ENCODE measurements at regions not wholly inside any gene's neighbourhood (a gene's known extent, or its start where the extent isn't known, plus 50 kb on each side); places are given as distances from the start of the nearest gene placed in this dataset.

DNA sequence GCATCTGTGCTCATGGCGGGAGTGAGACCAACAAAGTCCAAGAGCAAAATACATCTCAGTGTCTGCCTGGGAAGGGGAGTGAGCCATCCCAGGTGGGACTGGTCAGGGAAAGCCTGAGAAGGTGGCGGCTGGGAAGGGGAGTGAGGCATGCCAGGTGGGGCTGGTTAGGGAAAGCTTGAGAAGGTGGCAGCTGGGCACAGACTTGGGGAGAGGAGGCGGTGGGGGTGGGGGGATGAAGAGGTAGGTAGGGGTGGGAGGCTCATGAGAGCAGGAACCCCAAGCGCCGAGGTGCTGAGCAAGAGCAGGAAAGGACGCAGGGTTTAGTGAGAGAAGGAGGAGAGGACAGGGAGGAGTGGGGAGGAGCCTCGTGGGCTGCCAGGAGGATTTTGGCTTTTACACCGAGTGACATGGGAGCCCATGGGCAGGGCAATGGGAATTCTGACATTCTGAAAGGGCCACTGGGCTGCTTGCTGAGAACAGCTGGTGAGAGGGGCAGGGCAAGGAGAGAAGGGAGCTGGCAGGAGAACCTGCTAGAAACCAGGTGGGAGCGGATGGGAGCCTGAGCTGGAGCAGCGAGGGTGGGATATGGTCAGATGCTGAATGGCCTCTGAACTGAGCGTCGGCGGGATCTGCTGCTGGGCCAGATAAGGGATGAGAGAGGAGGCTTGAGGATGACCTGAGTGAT lies 256.1 kb upstream of the RPL38 start:
- BruUV-seq (replicated peaks), result no TSS peak
- ATAC-seq (no peak), DNase-seq (ENCODE audit: low read depth, low spot score) (no peak)
- Histone ChIP-seq H3K36me3 (ENCODE audit: control insufficient read depth in 1 of 2, insufficient read depth in 2 of 2, low read length in 2 of 2) (no peaks in the 10 kb centered on the region), H3K79me2 (ENCODE audit: insufficient read depth, low read length) (no peaks in the 10 kb centered on the region), H3K4me3 (replicated peaks in 1 of 2; ENCODE audit: low read depth in 1 of 2, low read length in 2 of 2) (no peak overlapping the region), H3K4me2 (ENCODE audit: low read length) (no peak overlapping the region), H3K4me1 (ENCODE audit: control insufficient read depth in 1 of 2, insufficient read depth in 2 of 2, low read length in 2 of 2) (no peaks in the 10 kb centered on the region), H3K27me3 (ENCODE audit: insufficient read depth, low read length) (0 out of 2 replicates have a peak, but pooled peaks cover 4% of the 10 kb centered on the region), H3K9me2 (ENCODE audit: insufficient read depth) (no peaks in the 10 kb centered on the region), H2AFZ (ENCODE audit: low read depth, low read length, poor library complexity, severe bottlenecking) (no peak overlapping the region), H3K27ac (ENCODE audit: low read depth, low read length) (no peak overlapping the region), H3K9me3 (ENCODE audit: control insufficient read depth in 1 of 2, insufficient read depth in 1 of 2, low read depth in 1 of 2, low read length in 2 of 2) (no peaks in the 10 kb centered on the region), H4K20me1 (ENCODE audit: insufficient read depth) (no peaks in the 10 kb centered on the region), H3K9ac (ENCODE audit: low read length) (no peak overlapping the region)
- intact Hi-C loops (cut with micrococcal nuclease), result no loop called here
- ChIA-PET POLR2A (no interaction called here), CTCF (no interaction called here), RAD21 (ENCODE audit: low non-redundant PET in 1 of 2, low total read pairs in 2 of 2, uncharacterized antibody in 2 of 2, unreplicated experiment in 2 of 2) (no interaction called here)
- TF ChIP-seq EZH2phosphoT487 (IDR thresholded peaks at IDR 0.05; ENCODE audit: borderline replicate concordance) (no peak), SP1 (IDR thresholded peaks at IDR 0.05; ENCODE audit: low read depth) (no peak), ZNF274 (IDR thresholded peaks at IDR 0.05; ENCODE audit: low read depth, low read length) (no peak), YY1 (IDR thresholded peaks at IDR 0.05; ENCODE audit: extremely low read depth, insufficient replicate concordance, low read depth, low read length) (no peak), SRF (IDR thresholded peaks at IDR 0.05; ENCODE audit: low read depth) (no peak), EGR1 (IDR thresholded peaks at IDR 0.05; ENCODE audit: low read depth) (no peak), ATF3 (IDR thresholded peaks at IDR 0.05) (no peak), CBX3 (IDR thresholded peaks at IDR 0.05; ENCODE audit: low read depth) (no peak), ZFX (IDR thresholded peaks at IDR 0.05) (no peak), TCF7L2 (IDR thresholded peaks at IDR 0.05; ENCODE audit: borderline replicate concordance, extremely low read depth, insufficient read depth, insufficient read length) (no peak), POLR2A (IDR thresholded peaks at IDR 0.05; ENCODE audit: borderline replicate concordance, extremely low read depth, insufficient read depth, insufficient read length) (no peak), JUND (IDR thresholded peaks at IDR 0.05) (no peak), FOSL1 (IDR thresholded peaks at IDR 0.05; ENCODE audit: low read depth) (no peak), EZH2 (IDR thresholded peaks at IDR 0.05) (no peak), ZBTB33 (IDR thresholded peaks at IDR 0.05; ENCODE audit: extremely low read depth, insufficient replicate concordance, low read length) (no peak)
- TF ChIP-seq, protein P1, sequence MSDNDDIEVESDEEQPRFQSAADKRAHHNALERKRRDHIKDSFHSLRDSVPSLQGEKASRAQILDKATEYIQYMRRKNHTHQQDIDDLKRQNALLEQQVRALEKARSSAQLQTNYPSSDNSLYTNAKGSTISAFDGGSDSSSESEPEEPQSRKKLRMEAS (IDR thresholded peaks at IDR 0.05), result no peak

All from HCT116 (cell line).